HCT116 (cell line): ENCODE measurements at regions not wholly inside any gene's neighbourhood (a gene's known extent, or its start where the extent isn't known, plus 50 kb on each side); places are given as distances from the start of the nearest gene placed in this dataset.

Experiments
- ATAC-seq: fragments of 200-7000 bp; cut with Tn5 transposase; 2 replicates; pipeline ENCODE4 v1.9.1; 2020; ENCODE audit warnings: mild to moderate bottlenecking, moderate library complexity
- BruUV-seq: library from RNA; stranded (reverse); fragments of 400-500 nt; replicated peaks from 2 replicates; lab custom pipeline; 2021; lab: Mats Ljungman, UMichigan
- CTCF ChIA-PET: fragments of 300-600 bp; sonication (Branson Sonifier 250); formaldehyde crosslinking; loops from one replicate; lab custom pipeline; 2021; ENCODE audit warnings: antibody characterized with exemption; lab: Charles Lee
- POLR2A ChIA-PET: fragments of 300-600, 350-600 bp; sonication (Branson Sonifier 250); formaldehyde crosslinking; loops from one replicate; lab custom pipeline; 2021; ENCODE audit warnings: antibody characterized with exemption; lab: Charles Lee
- RAD21 ChIA-PET, 2 experiments: fragments of 300-600 bp; sonication (Branson Sonifier 250); formaldehyde crosslinking; loops; one replicate each; lab custom pipeline; 2023; ENCODE audit warnings: low total read pairs in 2 of 2; ENCODE audit not compliant: uncharacterized antibody in 2 of 2, unreplicated experiment in 2 of 2, low non-redundant PET in 1 of 2; lab: Charles Lee
- DNase-seq: peaks from one replicate; pipeline ENCODE4 v3.0.0-alpha.2; 2010; ENCODE audit warnings: low read depth, low spot score
- H2AFZ ChIP-seq: fragments of 200-600 bp; shearing (Covaris generic), sonication (generic); 2 replicates; pipeline ENCODE4 v1.6.1; 2017; ENCODE audit warnings: low read depth, mixed run types, mixed read lengths, antibody characterized with exemption, low read length; ENCODE audit not compliant: poor library complexity, severe bottlenecking
- H3K27ac ChIP-seq: 2 replicates; pipeline ENCODE4 v1.5.1; 2012; ENCODE audit warnings: low read depth, low read length
- H3K27me3 ChIP-seq: fragments of 200-600 bp; sonication (generic); 2 replicates; pipeline ENCODE4 v1.6.1; 2016; ENCODE audit warnings: mixed run types, low read length, mixed read lengths; ENCODE audit not compliant: insufficient read depth
- H3K36me3 ChIP-seq, 2 experiments: fragments of 200-500 bp in 1 of 2; fragments of 200-600 bp in 1 of 2; sonication (Bioruptor generic) in 1 of 2; sonication (generic) in 1 of 2; 2 replicates each; pipeline versions ENCODE4 v1.5.1 to v1.6.1; 2014 to 2016; ENCODE audit warnings: low read length in 2 of 2, inconsistent platforms in 1 of 2, mixed read lengths in 1 of 2, mixed run types in 1 of 2; ENCODE audit not compliant: insufficient read depth in 2 of 2, control insufficient read depth in 1 of 2
- H3K4me1 ChIP-seq, 2 experiments: fragments of 200-600 bp in 1 of 2; sonication (generic) in 1 of 2; 2 replicates each; pipeline versions ENCODE4 v1.5.1 to v1.6.1; 2012 to 2017; ENCODE audit warnings: low read length in 2 of 2, inconsistent platforms in 1 of 2, mild to moderate bottlenecking in 1 of 2, mixed read lengths in 1 of 2, mixed run types in 1 of 2, moderate library complexity in 1 of 2; ENCODE audit not compliant: insufficient read depth in 2 of 2, control insufficient read depth in 1 of 2
- H3K4me2 ChIP-seq: fragments of 200-600 bp; sonication (generic); 2 replicates; pipeline ENCODE4 v1.6.1; 2017; ENCODE audit warnings: mixed run types, low read length, mixed read lengths
- H3K4me3 ChIP-seq, 2 experiments: fragments of 200-600 bp in 1 of 2; sonication (generic) in 1 of 2; replicated peaks in 1 of 2; 2 replicates each; pipeline ENCODE4 v1.5.1; 2011 to 2016; ENCODE audit warnings: low read length in 2 of 2, control low read depth in 1 of 2, low read depth in 1 of 2, mild to moderate bottlenecking in 1 of 2, mixed read lengths in 1 of 2, mixed run types in 1 of 2
- H3K79me2 ChIP-seq: fragments of 200-600 bp; sonication (generic); 2 replicates; pipeline ENCODE4 v1.6.1; 2017; ENCODE audit warnings: mild to moderate bottlenecking, mixed run types, low read length, moderate library complexity, mixed read lengths; ENCODE audit not compliant: insufficient read depth
- H3K9ac ChIP-seq: fragments of 200-600 bp; sonication (generic); 2 replicates; pipeline ENCODE4 v1.6.1; 2016; ENCODE audit warnings: low read length, mixed read lengths
- H3K9me2 ChIP-seq: fragments of 200-600 bp; sonication (generic), shearing (Covaris generic); 2 replicates; pipeline ENCODE4 v1.6.1; 2017; ENCODE audit warnings: mixed run types, mild to moderate bottlenecking, moderate library complexity; ENCODE audit not compliant: insufficient read depth
- H3K9me3 ChIP-seq, 2 experiments: fragments of 200-500 bp in 1 of 2; fragments of 200-600 bp in 1 of 2; sonication (Bioruptor generic) in 1 of 2; sonication (generic) in 1 of 2; 2 replicates each; pipeline ENCODE4 v1.6.1; 2014 to 2017; ENCODE audit warnings: low read length in 2 of 2, mixed read lengths in 2 of 2, inconsistent platforms in 1 of 2, low read depth in 1 of 2, mild to moderate bottlenecking in 1 of 2, mixed run types in 1 of 2, moderate library complexity in 1 of 2; ENCODE audit not compliant: control insufficient read depth in 1 of 2, insufficient read depth in 1 of 2
- H4K20me1 ChIP-seq: fragments of 200-600 bp; sonication (generic), shearing (Covaris generic); 2 replicates; pipeline ENCODE4 v1.6.1; 2017; ENCODE audit warnings: mixed run types, mild to moderate bottlenecking, moderate library complexity; ENCODE audit not compliant: insufficient read depth
- CBX3 ChIP-seq: IDR thresholded peaks from 2 replicates; pipeline ENCODE4 v1.6.1; 2012; ENCODE audit warnings: low read depth
- CEBPB ChIP-seq: IDR thresholded peaks from 2 replicates; pipeline ENCODE4 v1.6.1; 2012; ENCODE audit warnings: low read depth
- ELF1 ChIP-seq: IDR thresholded peaks from 2 replicates; pipeline ENCODE4 v1.6.1; 2012; ENCODE audit warnings: low read depth, borderline replicate concordance
- EZH2 ChIP-seq: fragments of 200-600 bp; sonication (generic); IDR thresholded peaks from 2 replicates; pipeline ENCODE4 v1.6.1; 2017; ENCODE audit warnings: antibody characterized with exemption, mixed run types
- JUND ChIP-seq: IDR thresholded peaks from 2 replicates; pipeline ENCODE4 v1.6.1; 2012
- POLR2A ChIP-seq: IDR thresholded peaks from 2 replicates; pipeline ENCODE4 v1.7.0; 2011; ENCODE audit warnings: borderline replicate concordance; ENCODE audit not compliant: insufficient read depth, insufficient read length; ENCODE audit errors: extremely low read depth
- RAD21 ChIP-seq: IDR thresholded peaks from 2 replicates; pipeline ENCODE4 v1.6.1; 2012; ENCODE audit warnings: low read depth, mild to moderate bottlenecking
- SP1 ChIP-seq: IDR thresholded peaks from 2 replicates; pipeline ENCODE4 v1.6.1; 2012; ENCODE audit warnings: low read depth
- SRF ChIP-seq: IDR thresholded peaks from 2 replicates; pipeline ENCODE4 v1.6.1; 2012; ENCODE audit warnings: low read depth
- YY1 ChIP-seq: IDR thresholded peaks from 2 replicates; pipeline ENCODE4 v1.6.1; 2011; ENCODE audit warnings: low read length, low read depth, moderate library complexity, mild to moderate bottlenecking; ENCODE audit not compliant: insufficient replicate concordance; ENCODE audit errors: extremely low read depth
- ZFX ChIP-seq: fragments of 450-650 bp; IDR thresholded peaks from 2 replicates; pipeline ENCODE4 v1.6.1; 2017
- ZNF274 ChIP-seq: fragments of 200-500 bp; sonication (Bioruptor generic); IDR thresholded peaks from 2 replicates; pipeline ENCODE4 v1.6.1; 2014; ENCODE audit warnings: mild to moderate bottlenecking, low read depth, low read length, inconsistent platforms
- intact Hi-C: fragments of 100-400 bp; cut with micrococcal nuclease; formaldehyde crosslinking; loops from 2 replicates; pipeline ENCODE4 v1.10.0; 2022
- TF ChIP-seq, protein P1 (sequence below): IDR thresholded peaks from 2 replicates; pipeline ENCODE4 v1.6.1; 2012; ENCODE audit warnings: low read depth
- TF ChIP-seq, protein P2 (sequence below): IDR thresholded peaks from 2 replicates; pipeline ENCODE4 v1.6.1; 2012
- TF ChIP-seq, protein P3 (sequence below), 3 experiments: fragments of 200-600 bp in 1 of 3; sonication (generic) in 1 of 3; IDR thresholded peaks in 2 of 3; conservative IDR thresholded peaks in 1 of 3; 2 replicates each; pipeline ENCODE4 v1.5.1; 2012 to 2017; ENCODE audit warnings: low read depth in 2 of 3, low read length in 2 of 3, antibody characterized with exemption in 1 of 3, borderline replicate concordance in 1 of 3, control low read depth in 1 of 3, mild to moderate bottlenecking in 1 of 3, mixed read lengths in 1 of 3, mixed run types in 1 of 3, moderate library complexity in 1 of 3; ENCODE audit not compliant: insufficient read depth in 1 of 3

DNA sequence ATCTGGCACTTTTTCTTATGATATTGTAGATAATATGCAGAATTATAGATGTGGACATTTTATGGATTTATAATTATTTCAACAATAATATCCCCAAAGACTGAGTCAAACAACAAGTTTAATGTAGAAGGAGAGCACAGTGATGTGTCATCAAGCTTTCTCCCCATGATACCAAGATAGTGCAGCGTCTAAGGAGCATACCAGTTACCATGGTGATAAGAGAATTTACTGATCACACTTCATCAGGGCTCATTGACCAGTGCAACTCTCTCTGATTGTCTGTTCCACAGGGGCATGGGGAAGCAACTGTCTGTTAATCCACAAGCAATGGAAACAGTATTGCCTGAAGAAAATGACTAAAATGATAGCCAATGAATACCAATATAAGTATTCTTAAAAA lies 209.6 kb upstream of the DPYD start:
- no peaks in the 10 kb centered on the region for H3K36me3 ChIP-seq
- no peaks in the 10 kb centered on the region for H3K4me1 ChIP-seq
- DNase-seq (no peak), ATAC-seq (no peak)
- H3K4me3 ChIP-seq = no peak overlapping the region
- no TSS peak for BruUV-seq
- no peak for TF ChIP-seq EZH2
- no peak for TF ChIP-seq SP1
- TF ChIP-seq ZFX = no peak
- TF ChIP-seq RAD21 = no peak
- TF ChIP-seq CEBPB = no peak
- TF ChIP-seq ELF1 = no peak
- TF ChIP-seq, protein P1, sequence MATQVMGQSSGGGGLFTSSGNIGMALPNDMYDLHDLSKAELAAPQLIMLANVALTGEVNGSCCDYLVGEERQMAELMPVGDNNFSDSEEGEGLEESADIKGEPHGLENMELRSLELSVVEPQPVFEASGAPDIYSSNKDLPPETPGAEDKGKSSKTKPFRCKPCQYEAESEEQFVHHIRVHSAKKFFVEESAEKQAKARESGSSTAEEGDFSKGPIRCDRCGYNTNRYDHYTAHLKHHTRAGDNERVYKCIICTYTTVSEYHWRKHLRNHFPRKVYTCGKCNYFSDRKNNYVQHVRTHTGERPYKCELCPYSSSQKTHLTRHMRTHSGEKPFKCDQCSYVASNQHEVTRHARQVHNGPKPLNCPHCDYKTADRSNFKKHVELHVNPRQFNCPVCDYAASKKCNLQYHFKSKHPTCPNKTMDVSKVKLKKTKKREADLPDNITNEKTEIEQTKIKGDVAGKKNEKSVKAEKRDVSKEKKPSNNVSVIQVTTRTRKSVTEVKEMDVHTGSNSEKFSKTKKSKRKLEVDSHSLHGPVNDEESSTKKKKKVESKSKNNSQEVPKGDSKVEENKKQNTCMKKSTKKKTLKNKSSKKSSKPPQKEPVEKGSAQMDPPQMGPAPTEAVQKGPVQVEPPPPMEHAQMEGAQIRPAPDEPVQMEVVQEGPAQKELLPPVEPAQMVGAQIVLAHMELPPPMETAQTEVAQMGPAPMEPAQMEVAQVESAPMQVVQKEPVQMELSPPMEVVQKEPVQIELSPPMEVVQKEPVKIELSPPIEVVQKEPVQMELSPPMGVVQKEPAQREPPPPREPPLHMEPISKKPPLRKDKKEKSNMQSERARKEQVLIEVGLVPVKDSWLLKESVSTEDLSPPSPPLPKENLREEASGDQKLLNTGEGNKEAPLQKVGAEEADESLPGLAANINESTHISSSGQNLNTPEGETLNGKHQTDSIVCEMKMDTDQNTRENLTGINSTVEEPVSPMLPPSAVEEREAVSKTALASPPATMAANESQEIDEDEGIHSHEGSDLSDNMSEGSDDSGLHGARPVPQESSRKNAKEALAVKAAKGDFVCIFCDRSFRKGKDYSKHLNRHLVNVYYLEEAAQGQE = no peak
- TF ChIP-seq ZNF274 = no peak
- no peak for TF ChIP-seq POLR2A
- no peak for TF ChIP-seq YY1
- TF ChIP-seq, protein P2, sequence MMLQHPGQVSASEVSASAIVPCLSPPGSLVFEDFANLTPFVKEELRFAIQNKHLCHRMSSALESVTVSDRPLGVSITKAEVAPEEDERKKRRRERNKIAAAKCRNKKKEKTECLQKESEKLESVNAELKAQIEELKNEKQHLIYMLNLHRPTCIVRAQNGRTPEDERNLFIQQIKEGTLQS = no peak
- no peak for TF ChIP-seq SRF
- TF ChIP-seq, protein P3, sequence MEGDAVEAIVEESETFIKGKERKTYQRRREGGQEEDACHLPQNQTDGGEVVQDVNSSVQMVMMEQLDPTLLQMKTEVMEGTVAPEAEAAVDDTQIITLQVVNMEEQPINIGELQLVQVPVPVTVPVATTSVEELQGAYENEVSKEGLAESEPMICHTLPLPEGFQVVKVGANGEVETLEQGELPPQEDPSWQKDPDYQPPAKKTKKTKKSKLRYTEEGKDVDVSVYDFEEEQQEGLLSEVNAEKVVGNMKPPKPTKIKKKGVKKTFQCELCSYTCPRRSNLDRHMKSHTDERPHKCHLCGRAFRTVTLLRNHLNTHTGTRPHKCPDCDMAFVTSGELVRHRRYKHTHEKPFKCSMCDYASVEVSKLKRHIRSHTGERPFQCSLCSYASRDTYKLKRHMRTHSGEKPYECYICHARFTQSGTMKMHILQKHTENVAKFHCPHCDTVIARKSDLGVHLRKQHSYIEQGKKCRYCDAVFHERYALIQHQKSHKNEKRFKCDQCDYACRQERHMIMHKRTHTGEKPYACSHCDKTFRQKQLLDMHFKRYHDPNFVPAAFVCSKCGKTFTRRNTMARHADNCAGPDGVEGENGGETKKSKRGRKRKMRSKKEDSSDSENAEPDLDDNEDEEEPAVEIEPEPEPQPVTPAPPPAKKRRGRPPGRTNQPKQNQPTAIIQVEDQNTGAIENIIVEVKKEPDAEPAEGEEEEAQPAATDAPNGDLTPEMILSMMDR (IDR thresholded peaks at IDR 0.05 in 2 of 3, conservative IDR thresholded peaks at IDR 0.05 in 1 of 3; ENCODE audit: borderline replicate concordance in 1 of 3, insufficient read depth in 1 of 3, low read depth in 2 of 3, low read length in 2 of 3) = no peak
- no peak for TF ChIP-seq JUND
- TF ChIP-seq CBX3 = no peak
- no peak overlapping the region for H3K9ac ChIP-seq
- intact Hi-C loops = no loop called here
- H2AFZ ChIP-seq = no peak overlapping the region
- H3K9me2 ChIP-seq = no peaks in the 10 kb centered on the region
- ChIA-PET POLR2A (no interaction called here), RAD21 (no interaction called here), CTCF (no interaction called here)
- no peaks in the 10 kb centered on the region for H3K9me3 ChIP-seq
- H3K27ac ChIP-seq = no peak overlapping the region
- H3K27me3 ChIP-seq = no peaks in the 10 kb centered on the region
- no peaks in the 10 kb centered on the region for H4K20me1 ChIP-seq
- H3K79me2 ChIP-seq = no peaks in the 10 kb centered on the region
- no peak overlapping the region for H3K4me2 ChIP-seq
